HepG2 (cell line): ENCODE measurements at regions not wholly inside any gene's neighbourhood (a gene's known extent, or its start where the extent isn't known, plus 50 kb on each side); places are given as distances from the start of the nearest gene placed in this dataset.

Source experiments
- ATAC-seq: fragments of 200-7000 bp; cut with Tn5 transposase; 3 replicates; pipeline ENCODE4 v1.9.1; 2020; ENCODE audit warnings: mild to moderate bottlenecking, moderate library complexity
- BruUV-seq: library from RNA; stranded (reverse); fragments of 400-500 nt; replicated peaks from 2 replicates; lab custom pipeline; 2021; lab: Mats Ljungman, UMichigan
- CTCF ChIA-PET: fragments of 300-600 bp; formaldehyde crosslinking; extraction: SDS; loops from one replicate; lab custom pipeline; 2021; ENCODE audit warnings: low total read pairs, inconsistent platforms, low intra/inter-chr PET ratio; lab: Yijun Ruan, JAX
- POLR2A ChIA-PET: fragments of 350-600 bp; sonication (Branson Sonifier 250); formaldehyde crosslinking; loops from one replicate; lab custom pipeline; 2020; ENCODE audit warnings: antibody characterized with exemption, inconsistent platforms; lab: Yijun Ruan, JAX
- DNase-seq: peaks from one replicate; pipeline ENCODE4 v3.0.0-alpha.2; 2015; ENCODE audit warnings: low spot score
- FAIRE-seq: peaks from 3 replicates; lab custom pipeline; 2011; peaks lifted over from hg19 to GRCh38; lab: Jason Lieb, UNC
- H2AFZ ChIP-seq: one replicate; pipeline ENCODE4 v1.6.1; 2011; ENCODE audit warnings: low read length, inconsistent platforms
- H3K27ac ChIP-seq: fragments of 300-600 bp; 3 replicates; pipeline ENCODE4 v1.8.0; 2011; ENCODE audit warnings: mixed run types, mild to moderate bottlenecking, mixed read lengths, low read length, inconsistent platforms; ENCODE audit not compliant: insufficient read depth; ENCODE audit errors: extremely low read length
- H3K27me3 ChIP-seq, 2 experiments: fragments of 200-600 bp in 1 of 2; 2 replicates in 1 of 2; 3 replicates in 1 of 2; pipeline versions ENCODE4 v1.6.0 to v1.8.0; 2011; ENCODE audit warnings: low read length in 2 of 2, mild to moderate bottlenecking in 2 of 2, moderate library complexity in 2 of 2, inconsistent platforms in 1 of 2; ENCODE audit not compliant: insufficient read depth in 2 of 2, control insufficient read depth in 1 of 2
- H3K36me3 ChIP-seq, 2 experiments: fragments of 200-600 bp in 1 of 2; replicated peaks in 1 of 2; 2 replicates in 1 of 2; 3 replicates in 1 of 2; pipeline versions ENCODE4 v1.5.1 to v1.8.0; 2011; ENCODE audit warnings: low read length in 2 of 2, inconsistent platforms in 1 of 2; ENCODE audit not compliant: insufficient read depth in 2 of 2, control insufficient read depth in 1 of 2
- H3K4me1 ChIP-seq: 2 replicates; pipeline ENCODE4 v1.5.1; 2012; ENCODE audit warnings: low read length, inconsistent platforms; ENCODE audit not compliant: insufficient read depth
- H3K4me2 ChIP-seq: 2 replicates; pipeline ENCODE4 v1.6.0; 2011; ENCODE audit warnings: low read depth, low read length, inconsistent platforms
- H3K4me3 ChIP-seq, 3 experiments: fragments of 200-600 bp in 1 of 3; sonication (generic), shearing (Covaris generic) in 1 of 3; replicated peaks in 1 of 3; 2 replicates each; pipeline ENCODE4 v1.5.1; 2011 to 2016; ENCODE audit warnings: low read length in 3 of 3, inconsistent platforms in 2 of 3, low read depth in 2 of 3, mild to moderate bottlenecking in 2 of 3, control low read depth in 1 of 3, mixed read lengths in 1 of 3; ENCODE audit not compliant: insufficient read depth in 1 of 3
- H3K79me2 ChIP-seq: one replicate; pipeline ENCODE4 v1.6.1; 2011; ENCODE audit warnings: low read length, inconsistent platforms; ENCODE audit not compliant: insufficient read depth
- H3K9ac ChIP-seq: 2 replicates; pipeline ENCODE4 v1.6.0; 2011; ENCODE audit warnings: mild to moderate bottlenecking, low read depth, low read length, inconsistent platforms; ENCODE audit not compliant: insufficient read depth
- H3K9me3 ChIP-seq: 2 replicates; pipeline ENCODE4 v1.5.1; 2012; ENCODE audit warnings: mild to moderate bottlenecking, low read length
- H4K20me1 ChIP-seq: 2 replicates; pipeline ENCODE4 v1.6.0; 2011; ENCODE audit warnings: inconsistent platforms, mild to moderate bottlenecking, low read length, moderate library complexity; ENCODE audit not compliant: insufficient read depth
- ARHGAP35 ChIP-seq: sonication (generic); formaldehyde crosslinking; IDR thresholded peaks from 2 replicates; pipeline ENCODE4 v1.9.0; 2022; ENCODE audit warnings: mild to moderate bottlenecking, inconsistent platforms, moderate library complexity, missing genetic modification reagents, borderline replicate concordance
- KLF12 ChIP-seq: sonication (generic); formaldehyde crosslinking; IDR thresholded peaks from 2 replicates; pipeline ENCODE4 v1.4.0; 2020; ENCODE audit warnings: missing genetic modification reagents, borderline replicate concordance
- KLF9 ChIP-seq: IDR thresholded peaks from 2 replicates; pipeline ENCODE4 v1.6.1; 2016; ENCODE audit warnings: low read depth
- MTA1 ChIP-seq: sonication (generic); formaldehyde crosslinking; IDR thresholded peaks from 2 replicates; pipeline ENCODE4 v1.4.0; 2020; ENCODE audit warnings: missing genetic modification reagents, mild to moderate bottlenecking, borderline replicate concordance
- NR2C2 ChIP-seq: sonication (generic); formaldehyde crosslinking; IDR thresholded peaks from 2 replicates; pipeline ENCODE4 v1.4.0; 2020; ENCODE audit warnings: missing genetic modification reagents, mild to moderate bottlenecking, moderate library complexity, borderline replicate concordance
- SOX13 ChIP-seq, 3 experiments: fragments of 450-650 bp in 1 of 3; sonication (generic) in 1 of 3; formaldehyde crosslinking in 1 of 3; IDR thresholded peaks in 2 of 3; conservative IDR thresholded peaks in 1 of 3; 2 replicates each; pipeline versions ENCODE4 v1.5.0 to v1.6.1; 2016 to 2020; ENCODE audit warnings: antibody characterized with exemption in 1 of 3, mild to moderate bottlenecking in 1 of 3, missing compliant biosample characterization in 1 of 3, missing genetic modification reagents in 1 of 3, moderate library complexity in 1 of 3
- STAT6 ChIP-seq: sonication (generic); formaldehyde crosslinking; IDR thresholded peaks from 2 replicates; pipeline ENCODE4 v1.4.0; 2020; ENCODE audit warnings: missing genetic modification reagents, mild to moderate bottlenecking, borderline replicate concordance
- ZBTB34 ChIP-seq: sonication (generic); formaldehyde crosslinking; IDR thresholded peaks from 2 replicates; pipeline ENCODE4 v1.8.0; 2022; ENCODE audit warnings: mild to moderate bottlenecking, missing genetic modification reagents
- ZFP36L1 ChIP-seq: sonication (generic); formaldehyde crosslinking; IDR thresholded peaks from 2 replicates; pipeline ENCODE4 v1.8.0; 2022; ENCODE audit warnings: mild to moderate bottlenecking, missing genetic modification reagents, moderate library complexity
- ZXDC ChIP-seq: sonication (generic); formaldehyde crosslinking; IDR thresholded peaks from 2 replicates; pipeline ENCODE4 v1.5.0; 2020; ENCODE audit warnings: mild to moderate bottlenecking, missing genetic modification reagents
- WGBS: methylation state at CpG from one replicate; pipeline ENCODE4 v1.1.6; 2017; ENCODE audit warnings: low lambda C conversion rate; 5-methylcytosine and 5-hydroxymethylcytosine counted together
- in situ Hi-C: cut with HindIII; loops from 2 replicates; pipeline ENCODE4 v1.10.0; 2017; ENCODE audit warnings: low pct_unique_long_range_greater_than_20kb; ENCODE audit not compliant: extremely low pct_ligation_motif_present
- intact Hi-C: fragments of 100-400 bp; cut with micrococcal nuclease; formaldehyde crosslinking; loops from one replicate; pipeline ENCODE4 v1.10.0; 2022; ENCODE audit not compliant: unreplicated experiment

GRCh38 chr3:53957831-53958230, 66.2 kb upstream of the SELENOK start:
- ATAC-seq (no peak), DNase-seq (no peak), FAIRE-seq (no peak)
- no peak overlapping the region for H3K27ac ChIP-seq
- H2AFZ ChIP-seq: no peak overlapping the region
- TF ChIP-seq ZBTB34 (CRISPR knock-in tag): no peak
- TF ChIP-seq MTA1 (CRISPR knock-in tag): no peak
- no peak for TF ChIP-seq NR2C2 (CRISPR knock-in tag)
- no peak for TF ChIP-seq KLF9
- no peak for TF ChIP-seq STAT6 (CRISPR knock-in tag)
- no peak for TF ChIP-seq ZXDC (CRISPR knock-in tag)
- no peak for TF ChIP-seq SOX13 (IDR thresholded peaks at IDR 0.05)
- TF ChIP-seq SOX13 (CRISPR knock-in tag; conservative IDR thresholded peaks at IDR 0.05 in 1 of 2, IDR thresholded peaks at IDR 0.05 in 1 of 2): no peak
- TF ChIP-seq ARHGAP35 (CRISPR knock-in tag): no peak
- TF ChIP-seq KLF12 (CRISPR knock-in tag): no peak
- TF ChIP-seq ZFP36L1 (CRISPR knock-in tag): no peak
- H3K36me3 ChIP-seq: no peaks in the 10 kb centered on the region
- BruUV-seq: no TSS peak
- H3K27me3 ChIP-seq: no peaks in the 10 kb centered on the region; a peak in 2 of 5 replicates
- in situ Hi-C loops: no loop called here
- CTCF ChIA-PET: no interaction called here
- POLR2A ChIA-PET: no interaction called here
- H3K4me1 ChIP-seq: no peaks in the 10 kb centered on the region
- 20% methylated on average over 10 of the region's 10 CpGs for WGBS
- H3K4me3 ChIP-seq: no peak overlapping the region
- no peaks in the 10 kb centered on the region; the same call in 1 of the 2 replicates for H3K9me3 ChIP-seq
- no peaks in the 10 kb centered on the region for H4K20me1 ChIP-seq
- H3K9ac ChIP-seq: no peak overlapping the region
- H3K79me2 ChIP-seq: no peaks in the 10 kb centered on the region
- intact Hi-C loops: no loop called here
- no peak overlapping the region for H3K4me2 ChIP-seq
